HepG2 (cell line): ENCODE measurements at regions not wholly inside any gene's neighbourhood (a gene's known extent, or its start where the extent isn't known, plus 50 kb on each side); places are given as distances from the start of the nearest gene placed in this dataset.

Source experiments
- ATAC-seq: fragments of 200-7000 bp; cut with Tn5 transposase; 3 replicates; pipeline ENCODE4 v1.9.1; 2020; ENCODE audit warnings: mild to moderate bottlenecking, moderate library complexity
- BruUV-seq: library from RNA; stranded (reverse); fragments of 400-500 nt; replicated peaks from 2 replicates; lab custom pipeline; 2021; lab: Mats Ljungman, UMichigan
- CTCF ChIA-PET: fragments of 300-600 bp; formaldehyde crosslinking; extraction: SDS; loops from one replicate; lab custom pipeline; 2021; ENCODE audit warnings: low total read pairs, inconsistent platforms, low intra/inter-chr PET ratio; lab: Yijun Ruan, JAX
- POLR2A ChIA-PET: fragments of 350-600 bp; sonication (Branson Sonifier 250); formaldehyde crosslinking; loops from one replicate; lab custom pipeline; 2020; ENCODE audit warnings: antibody characterized with exemption, inconsistent platforms; lab: Yijun Ruan, JAX
- DNase-seq: peaks from one replicate; pipeline ENCODE4 v3.0.0-alpha.2; 2015; ENCODE audit warnings: low spot score
- FAIRE-seq: peaks from 3 replicates; lab custom pipeline; 2011; peaks lifted over from hg19 to GRCh38; lab: Jason Lieb, UNC
- H2AFZ ChIP-seq: one replicate; pipeline ENCODE4 v1.6.1; 2011; ENCODE audit warnings: low read length, inconsistent platforms
- H3K27ac ChIP-seq: fragments of 300-600 bp; 3 replicates; pipeline ENCODE4 v1.8.0; 2011; ENCODE audit warnings: mixed run types, mild to moderate bottlenecking, mixed read lengths, low read length, inconsistent platforms; ENCODE audit not compliant: insufficient read depth; ENCODE audit errors: extremely low read length
- H3K27me3 ChIP-seq, 2 experiments: fragments of 200-600 bp in 1 of 2; 2 replicates in 1 of 2; 3 replicates in 1 of 2; pipeline versions ENCODE4 v1.6.0 to v1.8.0; 2011; ENCODE audit warnings: low read length in 2 of 2, mild to moderate bottlenecking in 2 of 2, moderate library complexity in 2 of 2, inconsistent platforms in 1 of 2; ENCODE audit not compliant: insufficient read depth in 2 of 2, control insufficient read depth in 1 of 2
- H3K36me3 ChIP-seq, 2 experiments: fragments of 200-600 bp in 1 of 2; replicated peaks in 1 of 2; 2 replicates in 1 of 2; 3 replicates in 1 of 2; pipeline versions ENCODE4 v1.5.1 to v1.8.0; 2011; ENCODE audit warnings: low read length in 2 of 2, inconsistent platforms in 1 of 2; ENCODE audit not compliant: insufficient read depth in 2 of 2, control insufficient read depth in 1 of 2
- H3K4me1 ChIP-seq: 2 replicates; pipeline ENCODE4 v1.5.1; 2012; ENCODE audit warnings: low read length, inconsistent platforms; ENCODE audit not compliant: insufficient read depth
- H3K4me2 ChIP-seq: 2 replicates; pipeline ENCODE4 v1.6.0; 2011; ENCODE audit warnings: low read depth, low read length, inconsistent platforms
- H3K4me3 ChIP-seq, 3 experiments: fragments of 200-600 bp in 1 of 3; sonication (generic), shearing (Covaris generic) in 1 of 3; replicated peaks in 1 of 3; 2 replicates each; pipeline ENCODE4 v1.5.1; 2011 to 2016; ENCODE audit warnings: low read length in 3 of 3, inconsistent platforms in 2 of 3, low read depth in 2 of 3, mild to moderate bottlenecking in 2 of 3, control low read depth in 1 of 3, mixed read lengths in 1 of 3; ENCODE audit not compliant: insufficient read depth in 1 of 3
- H3K79me2 ChIP-seq: one replicate; pipeline ENCODE4 v1.6.1; 2011; ENCODE audit warnings: low read length, inconsistent platforms; ENCODE audit not compliant: insufficient read depth
- H3K9ac ChIP-seq: 2 replicates; pipeline ENCODE4 v1.6.0; 2011; ENCODE audit warnings: mild to moderate bottlenecking, low read depth, low read length, inconsistent platforms; ENCODE audit not compliant: insufficient read depth
- H3K9me3 ChIP-seq: 2 replicates; pipeline ENCODE4 v1.5.1; 2012; ENCODE audit warnings: mild to moderate bottlenecking, low read length
- H4K20me1 ChIP-seq: 2 replicates; pipeline ENCODE4 v1.6.0; 2011; ENCODE audit warnings: inconsistent platforms, mild to moderate bottlenecking, low read length, moderate library complexity; ENCODE audit not compliant: insufficient read depth
- ATM ChIP-seq: fragments of 450-650 bp; IDR thresholded peaks from 2 replicates; pipeline ENCODE4 v1.7.1; 2017; ENCODE audit warnings: mild to moderate bottlenecking, borderline replicate concordance
- HNRNPH1 ChIP-seq: fragments of 200-400 bp; formaldehyde crosslinking; optimal IDR thresholded peaks from 2 replicates; pipeline ENCODE3; 2017; ENCODE audit warnings: mild to moderate bottlenecking, low read depth, low read length
- MAFK ChIP-seq, 2 experiments: IDR thresholded peaks in 1 of 2; conservative IDR thresholded peaks in 1 of 2; 2 replicates each; pipeline ENCODE4 v1.6.1; 2011; ENCODE audit warnings: improper control_type of control experiment in 2 of 2, low read length in 2 of 2
- MIER2 ChIP-seq: IDR thresholded peaks from 2 replicates; pipeline ENCODE4 v1.6.1; 2016; ENCODE audit warnings: missing biosample characterization, missing genetic modification reagents
- U2AF1 ChIP-seq: fragments of 200-400 bp; formaldehyde crosslinking; optimal IDR thresholded peaks from 2 replicates; pipeline ENCODE3; 2017; ENCODE audit warnings: mild to moderate bottlenecking, low read depth, low read length
- ZBTB21 ChIP-seq: sonication (generic); formaldehyde crosslinking; IDR thresholded peaks from 2 replicates; pipeline ENCODE4 v1.4.0; 2020; ENCODE audit warnings: missing genetic modification reagents
- ZBTB42 ChIP-seq: sonication (generic); formaldehyde crosslinking; IDR thresholded peaks from 2 replicates; pipeline ENCODE4 v1.5.0; 2020; ENCODE audit warnings: mild to moderate bottlenecking, missing genetic modification reagents
- ZKSCAN8 ChIP-seq: IDR thresholded peaks from 2 replicates; pipeline ENCODE4 v1.6.1; 2016; ENCODE audit warnings: borderline replicate concordance, missing genetic modification reagents, missing compliant biosample characterization
- ZNF670 ChIP-seq: sonication (generic); formaldehyde crosslinking; IDR thresholded peaks from 2 replicates; pipeline ENCODE4 v1.8.0; 2022; ENCODE audit warnings: mild to moderate bottlenecking, missing genetic modification reagents, borderline replicate concordance
- ZNF772 ChIP-seq: sonication (generic); formaldehyde crosslinking; IDR thresholded peaks from 2 replicates; pipeline ENCODE4 v1.5.0; 2020; ENCODE audit warnings: mild to moderate bottlenecking, missing genetic modification reagents
- ZNF784 ChIP-seq: sonication (generic); formaldehyde crosslinking; IDR thresholded peaks from 2 replicates; pipeline ENCODE4 v1.5.1; 2020; ENCODE audit warnings: missing genetic modification reagents, mild to moderate bottlenecking, borderline replicate concordance
- WGBS: methylation state at CpG from one replicate; pipeline ENCODE4 v1.1.6; 2017; ENCODE audit warnings: low lambda C conversion rate; 5-methylcytosine and 5-hydroxymethylcytosine counted together
- in situ Hi-C: cut with HindIII; loops from 2 replicates; pipeline ENCODE4 v1.10.0; 2017; ENCODE audit warnings: low pct_unique_long_range_greater_than_20kb; ENCODE audit not compliant: extremely low pct_ligation_motif_present
- intact Hi-C: fragments of 100-400 bp; cut with micrococcal nuclease; formaldehyde crosslinking; loops from one replicate; pipeline ENCODE4 v1.10.0; 2022; ENCODE audit not compliant: unreplicated experiment
- TF ChIP-seq, protein P1 (sequence below): sonication (generic); formaldehyde crosslinking; IDR thresholded peaks from 2 replicates; pipeline ENCODE4 v1.8.0; 2022; ENCODE audit warnings: mild to moderate bottlenecking, missing genetic modification reagents
- TF ChIP-seq, protein P2 (sequence below): sonication (generic); formaldehyde crosslinking; IDR thresholded peaks from 2 replicates; pipeline ENCODE4 v1.4.0; 2020; ENCODE audit warnings: mild to moderate bottlenecking, missing genetic modification reagents
- TF ChIP-seq, protein P3 (sequence below): sonication (generic); formaldehyde crosslinking; IDR thresholded peaks from 2 replicates; pipeline ENCODE4 v1.4.0; 2020; ENCODE audit warnings: mild to moderate bottlenecking, missing genetic modification reagents, borderline replicate concordance

DNA sequence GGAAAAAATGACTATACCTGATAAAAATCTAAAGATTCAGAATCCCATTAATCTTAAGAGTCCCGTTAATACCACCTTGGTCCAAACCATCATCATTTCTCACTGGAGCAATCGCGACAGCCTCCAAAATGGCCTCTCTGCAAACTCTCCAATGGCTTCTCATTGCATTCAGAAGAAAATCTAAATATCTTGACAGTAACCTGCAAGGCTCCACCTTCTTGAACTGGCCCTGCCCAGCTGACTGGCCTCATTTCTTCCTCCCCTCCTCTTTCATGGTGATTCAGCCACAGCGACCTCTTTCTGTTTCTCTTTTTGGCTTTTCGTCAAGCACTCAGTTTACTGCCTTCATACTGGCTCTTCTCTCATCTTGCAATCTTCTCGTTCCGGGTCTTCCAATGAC, 56.2 kb upstream of the GPRIN3 start:
- Histone ChIP-seq H3K4me1 (no peaks in the 10 kb centered on the region), H3K36me3 (no peaks in the 10 kb centered on the region), H4K20me1 (no peaks in the 10 kb centered on the region), H3K9ac (no peak overlapping the region), H3K4me3 (no peak overlapping the region), H3K4me2 (no peak overlapping the region), H3K27ac (no peak overlapping the region), H3K79me2 (no peaks in the 10 kb centered on the region), H2AFZ (no peak overlapping the region), H3K27me3 (no peaks in the 10 kb centered on the region), H3K9me3 (no peaks in the 10 kb centered on the region)
- CTCF ChIA-PET, result no interaction called here
- BruUV-seq, result no TSS peak
- intact Hi-C loops, result no loop called here
- FAIRE-seq (no peak), DNase-seq (no peak), ATAC-seq (no peak)
- 25% methylated on average over 7 of the region's 7 CpGs for WGBS
- in situ Hi-C loops, result no loop called here
- POLR2A ChIA-PET, result no interaction called here
- no peak for TF ChIP-seq MIER2 (CRISPR knock-in tag)
- no peak for TF ChIP-seq MAFK (conservative IDR thresholded peaks at IDR 0.05 in 1 of 2, IDR thresholded peaks at IDR 0.05 in 1 of 2; ENCODE audit: low read length in 2 of 2)
- TF ChIP-seq, protein P1, sequence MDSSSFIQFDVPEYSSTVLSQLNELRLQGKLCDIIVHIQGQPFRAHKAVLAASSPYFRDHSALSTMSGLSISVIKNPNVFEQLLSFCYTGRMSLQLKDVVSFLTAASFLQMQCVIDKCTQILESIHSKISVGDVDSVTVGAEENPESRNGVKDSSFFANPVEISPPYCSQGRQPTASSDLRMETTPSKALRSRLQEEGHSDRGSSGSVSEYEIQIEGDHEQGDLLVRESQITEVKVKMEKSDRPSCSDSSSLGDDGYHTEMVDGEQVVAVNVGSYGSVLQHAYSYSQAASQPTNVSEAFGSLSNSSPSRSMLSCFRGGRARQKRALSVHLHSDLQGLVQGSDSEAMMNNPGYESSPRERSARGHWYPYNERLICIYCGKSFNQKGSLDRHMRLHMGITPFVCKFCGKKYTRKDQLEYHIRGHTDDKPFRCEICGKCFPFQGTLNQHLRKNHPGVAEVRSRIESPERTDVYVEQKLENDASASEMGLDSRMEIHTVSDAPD (CRISPR knock-in tag), result no peak
- no peak for TF ChIP-seq U2AF1
- no peak for TF ChIP-seq ZNF784 (CRISPR knock-in tag)
- no peak for TF ChIP-seq ZNF772 (CRISPR knock-in tag)
- TF ChIP-seq ZNF670, result no peak
- TF ChIP-seq HNRNPH1, result no peak
- TF ChIP-seq, protein P2, sequence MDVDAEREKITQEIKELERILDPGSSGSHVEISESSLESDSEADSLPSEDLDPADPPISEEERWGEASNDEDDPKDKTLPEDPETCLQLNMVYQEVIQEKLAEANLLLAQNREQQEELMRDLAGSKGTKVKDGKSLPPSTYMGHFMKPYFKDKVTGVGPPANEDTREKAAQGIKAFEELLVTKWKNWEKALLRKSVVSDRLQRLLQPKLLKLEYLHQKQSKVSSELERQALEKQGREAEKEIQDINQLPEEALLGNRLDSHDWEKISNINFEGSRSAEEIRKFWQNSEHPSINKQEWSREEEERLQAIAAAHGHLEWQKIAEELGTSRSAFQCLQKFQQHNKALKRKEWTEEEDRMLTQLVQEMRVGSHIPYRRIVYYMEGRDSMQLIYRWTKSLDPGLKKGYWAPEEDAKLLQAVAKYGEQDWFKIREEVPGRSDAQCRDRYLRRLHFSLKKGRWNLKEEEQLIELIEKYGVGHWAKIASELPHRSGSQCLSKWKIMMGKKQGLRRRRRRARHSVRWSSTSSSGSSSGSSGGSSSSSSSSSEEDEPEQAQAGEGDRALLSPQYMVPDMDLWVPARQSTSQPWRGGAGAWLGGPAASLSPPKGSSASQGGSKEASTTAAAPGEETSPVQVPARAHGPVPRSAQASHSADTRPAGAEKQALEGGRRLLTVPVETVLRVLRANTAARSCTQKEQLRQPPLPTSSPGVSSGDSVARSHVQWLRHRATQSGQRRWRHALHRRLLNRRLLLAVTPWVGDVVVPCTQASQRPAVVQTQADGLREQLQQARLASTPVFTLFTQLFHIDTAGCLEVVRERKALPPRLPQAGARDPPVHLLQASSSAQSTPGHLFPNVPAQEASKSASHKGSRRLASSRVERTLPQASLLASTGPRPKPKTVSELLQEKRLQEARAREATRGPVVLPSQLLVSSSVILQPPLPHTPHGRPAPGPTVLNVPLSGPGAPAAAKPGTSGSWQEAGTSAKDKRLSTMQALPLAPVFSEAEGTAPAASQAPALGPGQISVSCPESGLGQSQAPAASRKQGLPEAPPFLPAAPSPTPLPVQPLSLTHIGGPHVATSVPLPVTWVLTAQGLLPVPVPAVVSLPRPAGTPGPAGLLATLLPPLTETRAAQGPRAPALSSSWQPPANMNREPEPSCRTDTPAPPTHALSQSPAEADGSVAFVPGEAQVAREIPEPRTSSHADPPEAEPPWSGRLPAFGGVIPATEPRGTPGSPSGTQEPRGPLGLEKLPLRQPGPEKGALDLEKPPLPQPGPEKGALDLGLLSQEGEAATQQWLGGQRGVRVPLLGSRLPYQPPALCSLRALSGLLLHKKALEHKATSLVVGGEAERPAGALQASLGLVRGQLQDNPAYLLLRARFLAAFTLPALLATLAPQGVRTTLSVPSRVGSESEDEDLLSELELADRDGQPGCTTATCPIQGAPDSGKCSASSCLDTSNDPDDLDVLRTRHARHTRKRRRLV (CRISPR knock-in tag), result no peak
- TF ChIP-seq ZBTB21 (CRISPR knock-in tag), result no peak
- no peak for TF ChIP-seq ZKSCAN8
- TF ChIP-seq, protein P3, sequence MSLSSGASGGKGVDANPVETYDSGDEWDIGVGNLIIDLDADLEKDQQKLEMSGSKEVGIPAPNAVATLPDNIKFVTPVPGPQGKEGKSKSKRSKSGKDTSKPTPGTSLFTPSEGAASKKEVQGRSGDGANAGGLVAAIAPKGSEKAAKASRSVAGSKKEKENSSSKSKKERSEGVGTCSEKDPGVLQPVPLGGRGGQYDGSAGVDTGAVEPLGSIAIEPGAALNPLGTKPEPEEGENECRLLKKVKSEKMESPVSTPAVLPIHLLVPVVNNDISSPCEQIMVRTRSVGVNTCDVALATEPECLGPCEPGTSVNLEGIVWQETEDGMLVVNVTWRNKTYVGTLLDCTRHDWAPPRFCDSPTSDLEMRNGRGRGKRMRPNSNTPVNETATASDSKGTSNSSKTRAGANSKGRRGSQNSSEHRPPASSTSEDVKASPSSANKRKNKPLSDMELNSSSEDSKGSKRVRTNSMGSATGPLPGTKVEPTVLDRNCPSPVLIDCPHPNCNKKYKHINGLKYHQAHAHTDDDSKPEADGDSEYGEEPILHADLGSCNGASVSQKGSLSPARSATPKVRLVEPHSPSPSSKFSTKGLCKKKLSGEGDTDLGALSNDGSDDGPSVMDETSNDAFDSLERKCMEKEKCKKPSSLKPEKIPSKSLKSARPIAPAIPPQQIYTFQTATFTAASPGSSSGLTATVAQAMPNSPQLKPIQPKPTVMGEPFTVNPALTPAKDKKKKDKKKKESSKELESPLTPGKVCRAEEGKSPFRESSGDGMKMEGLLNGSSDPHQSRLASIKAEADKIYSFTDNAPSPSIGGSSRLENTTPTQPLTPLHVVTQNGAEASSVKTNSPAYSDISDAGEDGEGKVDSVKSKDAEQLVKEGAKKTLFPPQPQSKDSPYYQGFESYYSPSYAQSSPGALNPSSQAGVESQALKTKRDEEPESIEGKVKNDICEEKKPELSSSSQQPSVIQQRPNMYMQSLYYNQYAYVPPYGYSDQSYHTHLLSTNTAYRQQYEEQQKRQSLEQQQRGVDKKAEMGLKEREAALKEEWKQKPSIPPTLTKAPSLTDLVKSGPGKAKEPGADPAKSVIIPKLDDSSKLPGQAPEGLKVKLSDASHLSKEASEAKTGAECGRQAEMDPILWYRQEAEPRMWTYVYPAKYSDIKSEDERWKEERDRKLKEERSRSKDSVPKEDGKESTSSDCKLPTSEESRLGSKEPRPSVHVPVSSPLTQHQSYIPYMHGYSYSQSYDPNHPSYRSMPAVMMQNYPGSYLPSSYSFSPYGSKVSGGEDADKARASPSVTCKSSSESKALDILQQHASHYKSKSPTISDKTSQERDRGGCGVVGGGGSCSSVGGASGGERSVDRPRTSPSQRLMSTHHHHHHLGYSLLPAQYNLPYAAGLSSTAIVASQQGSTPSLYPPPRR (CRISPR knock-in tag), result no peak
- no peak for TF ChIP-seq ZBTB42 (CRISPR knock-in tag)
- no peak for TF ChIP-seq ATM
